HG03571 (cell line): ENCODE measurements at regions not wholly inside any gene's neighbourhood (a gene's known extent, or its start where the extent isn't known, plus 50 kb on each side); places are given as distances from the start of the nearest gene placed in this dataset.

Source experiments
- ATAC-seq: cut with Tn5 transposase; IDR thresholded peaks from one replicate; pipeline ENCODE4 v1.9.1; 2021; ENCODE audit not compliant: unreplicated experiment

DNA sequence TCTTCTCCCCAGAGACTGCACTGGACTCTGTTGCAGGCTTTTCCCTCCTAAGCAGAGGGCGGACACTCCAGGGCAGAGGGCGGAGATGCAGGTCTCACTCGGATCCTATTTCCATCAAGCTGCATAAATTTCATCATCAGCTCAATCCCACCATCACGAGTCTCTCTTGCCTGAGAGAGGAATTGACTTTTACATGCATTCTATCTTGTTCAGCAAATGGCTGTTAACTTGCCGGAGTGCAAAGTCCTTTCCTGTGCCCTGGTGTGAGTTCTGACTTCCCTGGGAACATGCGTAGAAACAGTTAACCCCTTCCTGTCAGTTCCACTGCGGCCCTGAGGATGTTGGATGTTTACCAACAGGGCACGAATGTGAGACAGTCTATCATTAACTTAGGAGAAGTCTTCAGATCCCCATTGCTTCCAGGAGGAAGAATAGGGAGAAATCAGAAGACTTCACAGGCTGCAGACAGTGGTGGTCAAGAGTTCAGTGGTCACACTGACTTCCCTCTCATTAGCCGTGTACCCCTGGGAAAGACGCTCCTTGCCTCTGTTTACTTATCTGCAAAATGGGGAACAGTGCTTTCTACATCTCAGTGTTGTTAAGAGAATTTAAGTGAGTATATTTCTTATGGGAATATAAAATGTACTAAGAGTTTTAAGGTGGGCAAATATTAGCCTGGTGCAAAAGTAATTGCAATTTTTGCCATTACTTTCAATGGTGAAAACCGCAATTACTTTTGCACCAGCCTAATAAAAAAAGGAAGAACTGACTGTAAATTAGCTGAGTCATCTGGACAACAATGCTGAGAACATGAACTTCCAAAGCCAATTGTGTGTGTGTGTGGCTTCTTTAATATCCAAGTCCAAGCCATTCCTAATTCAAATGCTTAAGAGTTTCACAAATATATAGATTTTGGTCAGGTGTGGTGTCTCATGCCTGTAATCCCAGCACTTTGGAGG lies 248.0 kb downstream of the DRD1 start:
- no peak for ATAC-seq

- no peak for ATAC-seq
Measured at GRCh38 chr5:175181331-175181730, 262.7 kb downstream of the DRD1 start.

- no peak for ATAC-seq
Measured at GRCh38 chr5:175170899-175171298, 273.1 kb downstream of the DRD1 start.

GRCh38 chr5:175168882-175169507 lies 275.0 kb downstream of the DRD1 start:
- no peak for ATAC-seq

GRCh38 chr5:175166026-175166425 lies 278.0 kb downstream of the DRD1 start:
- ATAC-seq: no peak

DNA sequence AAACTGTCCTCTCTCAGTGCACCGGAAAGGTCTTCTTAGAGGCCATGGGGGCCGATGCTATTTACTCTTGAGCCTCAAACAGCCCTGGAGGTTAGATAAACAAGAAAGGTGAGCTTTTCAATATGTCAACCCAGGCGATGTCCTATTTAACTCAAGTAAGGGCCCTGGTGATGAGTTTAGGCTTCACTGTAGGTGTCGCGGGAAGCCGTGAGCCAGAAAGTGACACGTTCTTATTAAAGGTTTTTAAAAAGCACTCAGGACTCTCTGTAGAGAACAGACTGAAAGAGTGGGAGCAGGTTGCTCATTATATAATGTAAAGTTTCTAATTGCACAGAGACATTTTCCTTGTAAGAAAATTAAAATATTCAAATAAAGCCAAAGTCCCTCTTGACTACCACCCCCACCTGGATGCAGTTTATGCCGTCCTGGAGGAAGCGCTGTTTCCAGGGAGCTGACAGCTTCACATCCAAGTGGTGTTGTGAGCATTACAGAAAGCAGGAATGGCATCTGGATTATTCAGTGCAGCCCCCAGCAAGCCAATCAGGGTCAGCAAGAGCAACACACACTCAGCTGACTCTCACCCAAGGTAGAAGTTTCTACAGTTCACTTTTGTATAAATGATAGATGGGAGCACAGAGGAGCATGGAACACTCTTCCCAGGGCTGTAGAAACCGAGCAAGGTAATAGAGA lies 280.3 kb downstream of the DRD1 start:
- ATAC-seq: no peak

DNA sequence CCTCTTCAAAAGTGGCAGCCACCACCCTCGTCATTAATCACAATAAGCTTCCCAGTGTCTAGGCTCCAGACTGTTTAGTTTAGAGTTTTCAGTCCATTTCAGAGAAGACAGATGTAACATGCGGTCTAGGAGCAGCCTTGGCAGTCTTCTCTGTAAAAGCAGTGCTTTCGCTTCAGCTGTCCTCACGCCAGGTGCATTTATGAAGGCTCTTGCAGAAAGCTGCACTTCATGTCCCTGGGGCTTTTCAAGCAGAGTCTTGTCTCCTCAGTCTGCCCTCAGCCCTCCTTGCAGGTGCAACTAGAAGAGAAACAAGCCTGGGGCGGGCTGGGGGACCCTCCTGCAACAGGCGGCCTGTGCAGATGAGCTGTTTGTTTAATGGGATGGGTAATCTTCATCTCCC lies 281.9 kb downstream of the DRD1 start:
- ATAC-seq: no peak

GRCh38 chr5:175159956-175160355 lies 284.0 kb downstream of the DRD1 start:
- ATAC-seq: no peak

DNA sequence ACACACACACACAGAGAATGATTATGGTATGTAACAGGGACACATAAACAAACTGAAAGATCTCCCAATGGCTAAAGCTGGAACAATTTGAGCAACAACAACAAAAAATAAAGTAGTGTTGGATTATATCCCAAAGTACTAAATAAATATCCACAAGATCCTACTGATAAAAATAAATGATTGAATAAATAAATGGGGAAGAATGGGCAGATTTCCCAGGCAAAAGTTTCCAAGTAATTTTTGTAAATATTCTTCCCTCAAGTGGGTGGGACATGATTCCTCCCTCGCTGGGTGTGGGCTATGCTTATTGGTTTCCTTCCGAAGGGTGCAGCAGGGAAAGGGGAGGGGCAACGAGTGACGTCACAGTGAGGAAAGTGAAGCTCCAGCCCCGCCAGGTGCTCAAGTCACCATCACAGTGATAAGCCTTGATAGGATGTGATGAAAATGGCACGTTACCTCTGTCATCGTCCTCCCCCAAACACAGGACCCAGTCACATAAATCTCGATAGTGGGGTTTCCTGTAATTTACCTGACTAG lies 295.3 kb downstream of the DRD1 start:
- no peak for ATAC-seq

DNA sequence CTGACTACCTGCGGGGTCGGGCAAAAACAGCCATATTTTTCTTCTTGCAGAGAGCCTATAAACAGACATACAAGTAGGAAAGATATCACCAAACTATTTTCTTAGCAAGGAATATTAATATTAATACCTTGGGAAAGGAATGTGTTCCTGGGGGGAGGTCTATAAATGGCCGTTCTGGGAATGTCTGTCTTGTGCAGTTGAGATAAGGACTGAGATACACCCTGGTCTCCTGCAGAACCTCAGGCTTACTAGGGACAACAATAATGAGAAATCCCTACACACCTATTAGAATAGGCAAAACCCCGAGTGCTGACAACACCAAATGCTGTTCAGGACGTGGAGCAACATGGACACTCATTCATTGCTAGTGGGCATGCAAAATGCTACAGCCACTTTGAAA lies 297.2 kb downstream of the DRD1 start:
- ATAC-seq: no peak

GRCh38 chr5:175141421-175141820 lies 302.6 kb downstream of the DRD1 start:
- ATAC-seq: no peak

DNA sequence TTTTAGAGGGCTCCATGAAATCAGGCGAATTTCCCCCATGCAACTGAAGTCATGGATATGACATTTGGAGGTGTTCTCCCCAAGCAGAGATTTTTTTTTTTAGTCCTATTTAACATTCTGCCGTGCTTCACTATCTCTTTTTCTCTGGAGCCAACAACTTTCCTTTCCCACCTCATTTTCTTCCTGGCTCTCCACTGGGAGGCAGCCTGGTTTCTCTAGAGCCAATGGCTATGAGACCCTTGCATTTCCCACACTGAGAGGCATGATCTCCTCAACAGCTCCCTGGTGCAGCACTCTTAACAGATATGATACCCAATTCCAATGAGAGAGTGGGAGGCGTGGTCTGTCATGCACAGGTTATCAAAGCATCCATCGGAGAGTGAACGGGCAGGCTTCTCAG lies 310.8 kb downstream of the DRD1 start:
- ATAC-seq: no peak

DNA sequence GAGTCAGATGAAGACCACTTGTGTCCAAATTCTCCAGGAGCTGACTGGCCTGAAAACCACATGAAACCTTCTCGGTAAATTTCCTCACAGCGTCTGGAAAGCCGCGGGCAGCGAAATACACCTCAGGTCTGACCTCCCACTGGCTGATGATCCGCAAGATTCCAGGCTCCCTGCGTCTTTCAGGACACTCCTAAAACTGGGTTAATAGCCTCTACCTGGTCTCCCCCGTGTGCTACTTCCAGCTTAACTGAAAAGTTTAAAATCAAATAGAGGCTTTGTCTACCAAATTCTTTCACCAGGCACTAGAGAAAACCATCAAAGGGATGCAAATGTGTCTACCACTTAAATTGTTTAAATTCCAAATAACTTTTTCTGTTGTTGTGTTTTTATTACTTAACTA lies 312.6 kb downstream of the DRD1 start:
- no peak for ATAC-seq

DNA sequence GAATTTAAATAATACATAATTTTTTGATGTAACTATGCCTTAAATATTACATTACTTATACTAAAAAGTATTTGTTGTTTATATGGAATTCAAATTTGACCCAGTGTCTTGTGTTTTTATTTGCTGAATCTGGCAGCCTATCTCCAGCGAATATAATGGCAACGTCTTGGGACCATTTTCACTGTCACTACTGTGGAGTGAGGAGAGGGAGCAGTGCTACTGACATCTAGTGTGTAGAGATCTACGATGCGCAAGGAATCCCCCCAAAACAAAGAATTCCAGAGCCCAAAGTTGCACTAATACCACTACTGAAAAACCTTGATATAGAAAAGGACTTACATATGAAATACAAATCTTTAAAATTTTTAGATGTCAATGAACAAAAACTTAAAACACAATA lies 314.4 kb downstream of the DRD1 start:
- no peak for ATAC-seq

- ATAC-seq: no peak
Measured at GRCh38 chr5:175129121-175129520, 314.9 kb downstream of the DRD1 start.

DNA sequence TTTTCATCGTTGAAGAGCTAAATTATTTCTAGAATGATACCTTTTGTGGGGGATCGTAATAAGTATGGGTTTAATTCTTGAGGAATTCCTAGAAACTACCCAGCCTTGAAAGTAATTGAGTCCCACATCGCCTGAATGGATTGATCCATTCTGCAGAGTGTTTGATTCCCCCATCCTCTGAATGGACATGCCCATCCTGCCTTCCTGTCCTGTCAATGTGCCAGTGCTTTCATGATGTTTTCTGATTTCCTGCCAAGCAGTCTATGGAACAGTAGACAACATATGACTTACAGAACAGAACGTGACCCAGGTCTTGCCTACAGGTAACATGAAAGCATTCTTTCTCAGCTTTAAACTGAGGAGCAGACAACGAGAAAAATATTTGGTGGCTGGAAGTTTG lies 319.2 kb downstream of the DRD1 start:
- no peak for ATAC-seq

- no peak for ATAC-seq
Measured at GRCh38 chr5:175124251-175124813, 319.6 kb downstream of the DRD1 start.

DNA sequence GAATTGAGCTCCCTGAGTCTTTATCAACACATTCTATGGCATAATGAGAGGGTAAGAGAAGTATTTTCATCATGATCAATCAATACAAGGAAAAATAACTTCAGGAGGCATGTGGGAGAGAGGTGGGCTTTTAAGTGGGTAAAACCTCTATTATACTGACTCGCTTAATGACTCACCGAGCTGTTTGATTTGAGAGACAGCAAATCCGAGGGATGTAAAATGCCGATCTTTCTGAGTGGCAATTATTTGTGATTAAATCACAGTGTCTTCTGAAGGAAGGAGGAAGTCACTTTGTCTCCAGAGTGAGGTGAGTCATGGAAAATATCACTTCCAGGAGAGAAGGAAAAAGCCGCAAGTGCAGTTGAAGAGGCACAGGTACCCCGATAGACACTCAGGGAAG lies 320.4 kb downstream of the DRD1 start:
- ATAC-seq: no peak

- ATAC-seq: no peak
Measured at GRCh38 chr5:175121457-175121856, 322.5 kb downstream of the DRD1 start.

GRCh38 chr5:175120412-175120811 lies 323.6 kb downstream of the DRD1 start:
- ATAC-seq: no peak

- no peak for ATAC-seq
Measured at GRCh38 chr5:175118700-175119309, 325.2 kb downstream of the DRD1 start.
